ENCODE measurements at regions not wholly inside any gene's neighbourhood (a gene's known extent, or its start where the extent isn't known, plus 50 kb on each side); places are given as distances from the start of the nearest gene placed in this dataset.
"Not testable (repeated sequence)": the region's sequence is repeated elsewhere in the genome, so short reads cannot be mapped to it uniquely, and the experiment has no call there.

GRCh38 chr5:106435185-106435584 lies 1235.6 kb downstream of the EFNA5 start:
- DNase-seq (ENCODE audit: low spot score): no peak

GRCh38 chr5:106430733-106431132 lies 1240.0 kb downstream of the EFNA5 start:
- not testable (repeated sequence) for DNase-seq (ENCODE audit: low spot score)

GRCh38 chr5:106423109-106423897 lies 1247.4 kb downstream of the EFNA5 start:
- DNase-seq (ENCODE audit: low spot score): no peak

- no peak for DNase-seq (ENCODE audit: low spot score)
Measured at GRCh38 chr5:106420102-106420501, 1250.6 kb downstream of the EFNA5 start.

GRCh38 chr5:106418196-106418595 lies 1252.5 kb downstream of the EFNA5 start:
- DNase-seq (ENCODE audit: low spot score): no peak

GRCh38 chr5:106417566-106417965 lies 1253.2 kb downstream of the EFNA5 start:
- no peak for DNase-seq (ENCODE audit: low spot score)

GRCh38 chr5:106417163-106417562 lies 1253.6 kb downstream of the EFNA5 start:
- DNase-seq (ENCODE audit: low spot score): no peak

GRCh38 chr5:106415541-106415940 lies 1255.2 kb downstream of the EFNA5 start:
- no peak for DNase-seq (ENCODE audit: low spot score)

- DNase-seq (ENCODE audit: low spot score): no peak
Measured at GRCh38 chr5:106414342-106414741, 1256.4 kb downstream of the EFNA5 start.

GRCh38 chr5:106412606-106413005 lies 1258.1 kb downstream of the EFNA5 start:
- no peak for DNase-seq (ENCODE audit: low spot score)

- no peak for DNase-seq (ENCODE audit: low spot score)
Measured at GRCh38 chr5:106408570-106408969, 1262.2 kb downstream of the EFNA5 start.

- DNase-seq (ENCODE audit: low spot score): no peak
Measured at GRCh38 chr5:106408141-106408540, 1262.6 kb downstream of the EFNA5 start.

GRCh38 chr5:106401561-106401960 lies 1269.2 kb downstream of the EFNA5 start:
- no peak for DNase-seq (ENCODE audit: low spot score)

- DNase-seq (ENCODE audit: low spot score): no peak
Measured at GRCh38 chr5:106399391-106399790, 1271.3 kb downstream of the EFNA5 start.

GRCh38 chr5:106397700-106398099 lies 1273.0 kb downstream of the EFNA5 start:
- no peak for DNase-seq (ENCODE audit: low spot score)

GRCh38 chr5:106393276-106393675 lies 1277.5 kb downstream of the EFNA5 start:
- DNase-seq (ENCODE audit: low spot score): no peak

- no peak for DNase-seq (ENCODE audit: low spot score)
Measured at GRCh38 chr5:106392766-106393165, 1278.0 kb downstream of the EFNA5 start.

- not testable (repeated sequence) for DNase-seq (ENCODE audit: low spot score)
Measured at GRCh38 chr5:106387767-106388166, 1283.0 kb downstream of the EFNA5 start.

- no peak for DNase-seq (ENCODE audit: low spot score)
Measured at GRCh38 chr5:106386287-106386686, 1284.5 kb downstream of the EFNA5 start.

GRCh38 chr5:106380736-106381135 lies 1290.0 kb downstream of the EFNA5 start:
- no peak for DNase-seq (ENCODE audit: low spot score)

- no peak for DNase-seq (ENCODE audit: low spot score)
Measured at GRCh38 chr5:106376522-106376921, 1294.2 kb downstream of the EFNA5 start.

GRCh38 chr5:106374956-106375355 lies 1295.8 kb downstream of the EFNA5 start:
- DNase-seq (ENCODE audit: low spot score): no peak

GRCh38 chr5:106368021-106368420 lies 1302.7 kb downstream of the EFNA5 start:
- DNase-seq (ENCODE audit: low spot score): no peak

GRCh38 chr5:106367281-106367680 lies 1303.5 kb downstream of the EFNA5 start:
- DNase-seq (ENCODE audit: low spot score): no peak
